Keratinocyte (primary cell): ENCODE measurements at regions not wholly inside any gene's neighbourhood (a gene's known extent, or its start where the extent isn't known, plus 50 kb on each side); places are given as distances from the start of the nearest gene placed in this dataset.

Experiments used
- DNase-seq: peaks from one replicate; pipeline ENCODE4 v3.0.0-alpha.2; 2011; ENCODE audit warnings: low read depth, missing footprints, low spot score
- FAIRE-seq: peaks from 2 replicates; lab custom pipeline; 2011; peaks lifted over from hg19 to GRCh38; lab: Jason Lieb, UNC
- H2AFZ ChIP-seq: 2 replicates; pipeline ENCODE4 v1.6.0; 2012; ENCODE audit warnings: low read length, control low read depth, inconsistent platforms; ENCODE audit not compliant: control insufficient read depth
- H3K27ac ChIP-seq: 2 replicates; pipeline ENCODE4 v1.5.1; 2011; ENCODE audit warnings: low read length; ENCODE audit not compliant: control insufficient read depth, insufficient read depth
- H3K27me3 ChIP-seq: 3 replicates; pipeline ENCODE4 v1.6.0; 2011; ENCODE audit warnings: low read length; ENCODE audit not compliant: control insufficient read depth, insufficient read depth; ENCODE audit errors: extremely low read depth
- H3K36me3 ChIP-seq, 2 experiments: 2 replicates in 1 of 2; 3 replicates in 1 of 2; pipeline ENCODE4 v1.5.1; 2011; ENCODE audit warnings: low read length in 2 of 2, mild to moderate bottlenecking in 1 of 2; ENCODE audit not compliant: control insufficient read depth in 2 of 2, insufficient read depth in 2 of 2; ENCODE audit errors: extremely low read depth in 1 of 2
- H3K4me1 ChIP-seq: 3 replicates; pipeline ENCODE4 v1.5.1; 2011; ENCODE audit warnings: low read length; ENCODE audit not compliant: control insufficient read depth, insufficient read depth; ENCODE audit errors: extremely low read depth
- H3K4me2 ChIP-seq: 3 replicates; pipeline ENCODE4 v1.6.0; 2011; ENCODE audit warnings: low read depth, low read length; ENCODE audit not compliant: control insufficient read depth, insufficient read depth; ENCODE audit errors: extremely low read depth
- H3K4me3 ChIP-seq, 3 experiments: fragments of 200-600 bp in 1 of 3; sonication (generic) in 1 of 3; 2 replicates in 2 of 3; 3 replicates in 1 of 3; pipeline ENCODE4 v1.5.1; 2011 to 2016; ENCODE audit warnings: low read length in 3 of 3, mild to moderate bottlenecking in 3 of 3, control low read depth in 2 of 3, inconsistent platforms in 1 of 3, low read depth in 1 of 3, mixed read lengths in 1 of 3, mixed run types in 1 of 3, moderate library complexity in 1 of 3; ENCODE audit not compliant: control insufficient read depth in 2 of 3, insufficient read depth in 2 of 3; ENCODE audit errors: extremely low read depth in 1 of 3
- H3K79me2 ChIP-seq: 2 replicates; pipeline ENCODE4 v1.6.0; 2012; ENCODE audit warnings: low read length; ENCODE audit not compliant: control insufficient read depth, insufficient read depth
- H3K9ac ChIP-seq: 3 replicates; pipeline ENCODE4 v1.6.0; 2011; ENCODE audit warnings: low read length; ENCODE audit not compliant: control insufficient read depth, insufficient read depth; ENCODE audit errors: extremely low read depth
- H3K9me1 ChIP-seq: 3 replicates; pipeline ENCODE4 v1.6.0; 2011; ENCODE audit warnings: low read length; ENCODE audit not compliant: control insufficient read depth, insufficient read depth; ENCODE audit errors: extremely low read depth
- H3K9me3 ChIP-seq: 2 replicates; pipeline ENCODE4 v1.5.1; 2012; ENCODE audit warnings: low read depth, low read length; ENCODE audit not compliant: control insufficient read depth
- H4K20me1 ChIP-seq: 3 replicates; pipeline ENCODE4 v1.6.0; 2011; ENCODE audit warnings: low read length; ENCODE audit not compliant: control insufficient read depth, insufficient read depth; ENCODE audit errors: extremely low read depth
- CTCF ChIP-seq, 3 experiments: IDR thresholded peaks in 1 of 3; conservative IDR thresholded peaks in 1 of 3; optimal IDR thresholded peaks in 1 of 3; 2 replicates in 2 of 3; 3 replicates in 1 of 3; pipeline versions ENCODE3 to v1.5.1; 2011; ENCODE audit warnings: low read length in 3 of 3, mild to moderate bottlenecking in 3 of 3, moderate library complexity in 2 of 3, control low read depth in 1 of 3, inconsistent platforms in 1 of 3; ENCODE audit not compliant: insufficient read depth in 2 of 3; ENCODE audit errors: extremely low read depth in 1 of 3
- EZH2 ChIP-seq: IDR thresholded peaks from one replicate; pipeline ENCODE4 v1.6.1; 2012; ENCODE audit warnings: inconsistent platforms, mild to moderate bottlenecking, low read length, moderate library complexity
- dilution Hi-C: fragments of 300-500 bp; cut with MboI; formaldehyde crosslinking; loops from one replicate; pipeline ENCODE4 v1.7.0; 2020; ENCODE audit warnings: low sequenced_read_pairs; ENCODE audit not compliant: extremely low pct_ligation_motif_present

- H3K27ac ChIP-seq = no peak overlapping the region
- H3K36me3 ChIP-seq = no peaks in the 10 kb centered on the region
- dilution Hi-C loops = no loop called here
- H4K20me1 ChIP-seq = no peaks in the 10 kb centered on the region
- FAIRE-seq (no peak), DNase-seq (no peak)
- H3K27me3 ChIP-seq = no peaks in the 10 kb centered on the region
- TF ChIP-seq CTCF (optimal IDR thresholded peaks at IDR 0.05 in 1 of 3, IDR thresholded peaks at IDR 0.05 in 1 of 3, conservative IDR thresholded peaks at IDR 0.05 in 1 of 3; ENCODE audit: extremely low read depth in 1 of 3, insufficient read depth in 2 of 3, low read length in 3 of 3) (no peak), EZH2 (no peak)
- no peaks in the 10 kb centered on the region for H3K79me2 ChIP-seq
- no peak overlapping the region for H3K4me2 ChIP-seq
- H3K4me1 ChIP-seq = no peaks in the 10 kb centered on the region
- no peak overlapping the region for H2AFZ ChIP-seq
- H3K9me1 ChIP-seq = no peaks in the 10 kb centered on the region
- no peak overlapping the region for H3K9ac ChIP-seq
- peaks cover 7% of the 10 kb centered on the region for H3K9me3 ChIP-seq
- H3K4me3 ChIP-seq = no peak overlapping the region
These were observed 282.4 kb upstream of the RTL1 start for GRCh38 chr14:101185946-101186345.

- Histone ChIP-seq H3K27ac (no peak overlapping the region), H2AFZ (no peak overlapping the region), H3K4me2 (no peak overlapping the region), H3K27me3 (no peaks in the 10 kb centered on the region), H3K4me1 (no peaks in the 10 kb centered on the region), H3K9ac (no peak overlapping the region), H3K9me3 (peaks cover 5% of the 10 kb centered on the region), H3K36me3 (no peaks in the 10 kb centered on the region), H3K9me1 (no peaks in the 10 kb centered on the region), H4K20me1 (no peaks in the 10 kb centered on the region), H3K79me2 (no peaks in the 10 kb centered on the region), H3K4me3 (no peak overlapping the region)
- dilution Hi-C loops = no loop called here
- DNase-seq (no peak), FAIRE-seq (no peak)
- TF ChIP-seq CTCF (optimal IDR thresholded peaks at IDR 0.05 in 1 of 3, IDR thresholded peaks at IDR 0.05 in 1 of 3, conservative IDR thresholded peaks at IDR 0.05 in 1 of 3; ENCODE audit: extremely low read depth in 1 of 3, insufficient read depth in 2 of 3, low read length in 3 of 3) (no peak), EZH2 (no peak)
These were observed 283.0 kb upstream of the RTL1 start for GRCh38 chr14:101186544-101186943.
